ENCODE measurements at regions not wholly inside any gene's neighbourhood (a gene's known extent, or its start where the extent isn't known, plus 50 kb on each side); places are given as distances from the start of the nearest gene placed in this dataset.

- TF ChIP-seq YY1 (IDR thresholded peaks at IDR 0.05; ENCODE audit: insufficient read depth, insufficient read length) (no peak), ZNF274 (IDR thresholded peaks at IDR 0.05; ENCODE audit: low read depth, low read length) (no peak), SUZ12 (IDR thresholded peaks at IDR 0.05; ENCODE audit: extremely low read depth, insufficient read depth, insufficient read length) (no peak)
These were observed 91.4 kb upstream of the LINC00305 start for GRCh38 chr18:64240316-64240715.
